Left ventricle myocardium inferior (tissue), 1 donor: ENCODE measurements at regions not wholly inside any gene's neighbourhood (a gene's known extent, or its start where the extent isn't known, plus 50 kb on each side); places are given as distances from the start of the nearest gene placed in this dataset.

Source experiments
- DNase-seq: peaks from one replicate; pipeline ENCODE4 v3.0.0-alpha.2; 2020
- H3K27ac ChIP-seq: fragments of 200-600 bp; replicated peaks from 2 replicates; pipeline ENCODE4 v1.8.0; 2021
- H3K27me3 ChIP-seq: fragments of 200-600 bp; 2 replicates; pipeline ENCODE4 v1.8.0; 2021; ENCODE audit warnings: low read depth
- H3K36me3 ChIP-seq: fragments of 200-600 bp; 2 replicates; pipeline ENCODE4 v1.8.0; 2021
- H3K4me1 ChIP-seq: fragments of 200-600 bp; 2 replicates; pipeline ENCODE4 v1.8.0; 2021
- H3K4me3 ChIP-seq: fragments of 200-600 bp; 2 replicates; pipeline ENCODE4 v1.8.0; 2021; ENCODE audit warnings: mild to moderate bottlenecking, moderate library complexity
- H3K9me3 ChIP-seq: fragments of 200-600 bp; replicated peaks from 2 replicates; pipeline ENCODE4 v1.8.0; 2021
- intact Hi-C: fragments of 100-400 bp; cut with micrococcal nuclease; formaldehyde crosslinking; loops from one replicate; pipeline ENCODE4 v1.11.0; 2022
- TF ChIP-seq, protein P1 (sequence below): fragments of 200-600 bp; IDR thresholded peaks from 2 replicates; pipeline ENCODE4 v1.8.0; 2021; ENCODE audit warnings: antibody characterized with exemption, mild to moderate bottlenecking, borderline replicate concordance
- donor health status: DM: no; HTN: yes; CAD: no; lungs with severe emphysema.

DNA sequence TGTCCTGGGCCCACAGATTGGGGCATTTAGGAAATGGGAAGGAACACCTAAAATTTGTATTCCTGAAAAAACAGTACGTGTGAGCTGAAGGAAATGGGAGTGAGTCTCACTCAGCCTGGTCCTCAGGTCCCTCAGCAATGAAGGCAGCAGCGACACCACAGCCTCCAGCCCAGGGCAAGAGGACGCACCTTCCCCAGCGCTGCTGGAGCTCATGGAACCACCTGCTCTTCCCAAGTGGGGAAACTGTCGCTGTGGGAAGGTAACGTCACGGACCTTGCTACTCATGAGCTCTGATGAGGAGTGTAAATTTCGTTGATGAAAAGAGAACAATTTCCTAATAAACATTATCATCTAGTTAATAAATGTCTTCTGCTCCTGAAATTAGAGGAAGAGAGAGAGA lies 323.6 kb downstream of the EIPR1 start:
- Histone ChIP-seq H3K4me3 (no peak overlapping the region), H3K27me3 (peaks cover 17% of the 10 kb centered on the region), H3K27ac (no peak overlapping the region), H3K4me1 (no peaks in the 10 kb centered on the region), H3K9me3 (peaks cover 6% of the 10 kb centered on the region), H3K36me3 (no peaks in the 10 kb centered on the region)
- DNase-seq: no peak
- intact Hi-C loops: no loop called here
- TF ChIP-seq, protein P1, sequence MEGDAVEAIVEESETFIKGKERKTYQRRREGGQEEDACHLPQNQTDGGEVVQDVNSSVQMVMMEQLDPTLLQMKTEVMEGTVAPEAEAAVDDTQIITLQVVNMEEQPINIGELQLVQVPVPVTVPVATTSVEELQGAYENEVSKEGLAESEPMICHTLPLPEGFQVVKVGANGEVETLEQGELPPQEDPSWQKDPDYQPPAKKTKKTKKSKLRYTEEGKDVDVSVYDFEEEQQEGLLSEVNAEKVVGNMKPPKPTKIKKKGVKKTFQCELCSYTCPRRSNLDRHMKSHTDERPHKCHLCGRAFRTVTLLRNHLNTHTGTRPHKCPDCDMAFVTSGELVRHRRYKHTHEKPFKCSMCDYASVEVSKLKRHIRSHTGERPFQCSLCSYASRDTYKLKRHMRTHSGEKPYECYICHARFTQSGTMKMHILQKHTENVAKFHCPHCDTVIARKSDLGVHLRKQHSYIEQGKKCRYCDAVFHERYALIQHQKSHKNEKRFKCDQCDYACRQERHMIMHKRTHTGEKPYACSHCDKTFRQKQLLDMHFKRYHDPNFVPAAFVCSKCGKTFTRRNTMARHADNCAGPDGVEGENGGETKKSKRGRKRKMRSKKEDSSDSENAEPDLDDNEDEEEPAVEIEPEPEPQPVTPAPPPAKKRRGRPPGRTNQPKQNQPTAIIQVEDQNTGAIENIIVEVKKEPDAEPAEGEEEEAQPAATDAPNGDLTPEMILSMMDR: no peak

DNA sequence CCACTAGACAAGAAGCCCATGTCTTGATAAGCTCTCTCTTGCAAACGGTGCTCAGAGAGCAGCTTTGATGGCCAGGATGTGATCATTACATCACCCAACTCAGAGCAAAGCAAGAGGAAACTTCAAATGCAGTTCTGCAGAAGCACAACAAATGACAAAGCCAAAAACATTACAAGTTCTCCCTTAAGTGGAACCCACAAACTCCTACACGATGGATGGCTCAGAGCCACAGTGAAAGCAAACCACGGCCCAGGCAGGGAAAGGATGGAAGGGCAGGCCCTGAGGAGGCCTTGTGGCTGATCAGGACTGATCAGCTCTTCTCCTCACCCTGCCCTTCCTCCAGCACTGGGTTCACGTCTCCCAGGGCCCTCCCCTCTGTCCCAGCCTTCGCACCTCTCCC lies 326.4 kb downstream of the EIPR1 start:
- no peaks in the 10 kb centered on the region for H3K4me1 ChIP-seq
- TF ChIP-seq, protein P1: no peak
- H3K27ac ChIP-seq: no peak overlapping the region
- DNase-seq: no peak
- peaks cover 6% of the 10 kb centered on the region for H3K9me3 ChIP-seq
- peaks cover 8% of the 10 kb centered on the region for H3K27me3 ChIP-seq
- no peaks in the 10 kb centered on the region for H3K36me3 ChIP-seq
- H3K4me3 ChIP-seq: no peak overlapping the region
- intact Hi-C loops: no loop called here

DNA sequence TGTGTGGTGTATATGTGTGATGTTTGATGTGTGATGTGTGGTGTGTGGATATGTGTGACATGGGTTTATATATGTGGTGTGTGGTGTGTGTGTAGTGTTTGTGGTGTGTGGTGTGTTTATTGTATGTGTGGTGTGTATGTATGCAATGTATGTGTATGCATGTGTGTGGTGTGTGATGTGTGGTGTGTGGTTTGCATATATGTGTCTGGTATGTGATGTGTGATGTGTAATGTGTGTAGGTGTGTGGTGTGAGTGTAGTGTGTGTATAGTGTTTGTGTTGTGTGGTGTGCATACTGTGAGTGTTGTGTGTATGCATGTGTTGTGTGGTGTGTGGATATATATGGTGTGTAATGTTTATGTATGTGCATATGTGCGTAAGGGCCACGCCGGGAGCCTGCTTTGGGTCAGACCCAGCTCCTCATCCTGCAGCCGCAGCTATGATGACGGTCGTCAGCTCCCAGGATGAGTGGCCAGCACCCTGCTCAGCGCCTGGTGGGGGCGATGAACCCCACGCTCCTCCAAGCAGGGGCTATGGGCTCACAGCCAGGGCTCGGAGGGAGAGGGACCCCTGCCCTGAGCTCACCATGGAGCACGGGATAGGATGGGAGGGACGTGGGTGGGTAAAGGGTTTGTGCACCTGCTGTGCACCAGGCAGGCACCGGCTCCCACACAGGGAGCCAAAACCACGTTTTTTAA lies 331.3 kb downstream of the EIPR1 start:
- Histone ChIP-seq H3K36me3 (no peaks in the 10 kb centered on the region), H3K9me3 (no peaks in the 10 kb centered on the region), H3K4me3 (no peak overlapping the region), H3K27ac (no peak overlapping the region), H3K27me3 (peaks cover 26% of the 10 kb centered on the region), H3K4me1 (peaks cover 20% of the 10 kb centered on the region)
- TF ChIP-seq, protein P1: no peak
- no peak for DNase-seq
- intact Hi-C loops: no loop called here

DNA sequence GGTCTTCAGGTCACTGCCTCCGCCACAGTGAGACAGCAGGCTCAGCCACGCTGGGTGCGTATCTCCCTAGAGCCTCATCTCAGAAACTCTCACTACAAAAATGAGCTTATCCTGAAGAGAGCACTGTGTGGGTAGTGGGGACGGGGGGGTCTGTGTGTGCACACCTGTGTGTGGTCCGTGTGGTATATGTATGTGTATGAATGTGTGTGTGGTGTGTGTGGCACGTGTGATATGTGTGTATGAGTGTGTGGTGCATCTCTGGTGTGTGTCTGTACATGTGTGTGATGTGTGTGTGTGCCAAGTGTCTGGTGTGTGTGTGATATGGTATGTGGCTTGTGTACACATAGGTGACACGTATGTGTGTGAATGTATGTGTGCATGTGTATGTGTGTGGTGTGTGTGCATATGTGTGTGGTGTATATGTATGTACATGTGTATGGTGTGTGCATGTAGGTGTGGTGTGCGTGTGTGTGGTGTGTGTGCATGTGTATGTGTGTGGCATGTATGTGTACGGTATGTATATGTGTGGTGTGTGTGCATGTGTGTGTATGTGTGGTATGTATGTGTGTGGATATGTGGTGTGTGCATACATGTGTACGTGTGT lies 332.2 kb downstream of the EIPR1 start:
- Histone ChIP-seq H3K4me3 (no peak overlapping the region), H3K27me3 (peaks cover 28% of the 10 kb centered on the region), H3K36me3 (no peaks in the 10 kb centered on the region), H3K27ac (no peak overlapping the region), H3K9me3 (no peaks in the 10 kb centered on the region), H3K4me1 (peaks cover 23% of the 10 kb centered on the region)
- TF ChIP-seq, protein P1: no peak
- intact Hi-C loops: no loop called here
- no peak for DNase-seq

DNA sequence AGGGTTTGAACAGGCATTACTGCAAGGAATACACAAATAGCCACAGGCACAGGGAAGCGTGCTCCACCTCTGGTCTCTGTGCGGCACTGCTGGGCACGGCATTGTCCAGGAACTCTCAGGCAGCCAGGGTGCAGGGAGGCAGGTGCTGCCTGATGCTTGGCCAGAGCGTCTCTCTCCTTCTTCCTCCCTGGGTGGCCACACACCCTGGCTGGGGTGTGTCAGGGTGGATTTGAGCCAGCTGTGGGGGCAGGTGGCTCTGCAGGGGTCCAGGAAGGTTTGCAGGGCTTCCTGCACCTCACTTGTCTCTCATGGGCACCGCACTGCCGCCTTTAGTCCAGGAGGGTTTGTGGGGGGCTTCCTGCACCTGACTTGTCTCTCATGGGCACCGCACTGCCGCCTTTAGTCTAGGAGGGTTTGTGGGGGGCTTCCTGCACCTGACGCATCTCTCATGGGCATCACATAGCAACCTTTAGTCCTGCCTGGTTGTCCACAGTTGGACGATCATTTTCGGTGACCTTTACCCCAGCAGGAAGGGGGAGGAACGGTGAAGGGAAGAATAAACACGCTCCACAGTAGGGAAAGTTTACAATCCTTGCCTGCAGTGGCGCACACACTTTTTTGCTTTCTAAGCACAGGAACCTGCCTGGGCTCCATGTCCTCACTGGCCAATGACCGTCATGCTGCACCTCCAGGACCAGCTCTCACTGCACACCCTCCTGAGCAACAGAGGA lies 332.9 kb downstream of the EIPR1 start:
- TF ChIP-seq, protein P1: no peak
- DNase-seq: no peak

More for the DNA sequence above, 332.9 kb downstream of the EIPR1 start:
- Histone ChIP-seq H3K4me3 (no peak overlapping the region), H3K4me1 (peaks cover 23% of the 10 kb centered on the region), H3K27me3 (peaks cover 32% of the 10 kb centered on the region), H3K27ac (no peak overlapping the region), H3K36me3 (no peaks in the 10 kb centered on the region), H3K9me3 (no peaks in the 10 kb centered on the region)
- intact Hi-C loops: no loop called here
